ENCODE measurements at regions not wholly inside any gene's neighbourhood (a gene's known extent, or its start where the extent isn't known, plus 50 kb on each side); places are given as distances from the start of the nearest gene placed in this dataset.

- no peak for TF ChIP-seq SUZ12 (IDR thresholded peaks at IDR 0.05; ENCODE audit: extremely low read depth, insufficient read depth, insufficient read length)
- no peak for TF ChIP-seq ZNF274 (IDR thresholded peaks at IDR 0.05; ENCODE audit: low read depth, low read length)
- H3K9ac ChIP-seq (ENCODE audit: insufficient read length, low read depth) = no peak overlapping the region
- no peaks in the 10 kb centered on the region for H3K4me1 ChIP-seq (ENCODE audit: insufficient read depth, insufficient read length)
- H3K36me3 ChIP-seq (ENCODE audit: insufficient read depth, insufficient read length, low read length) = no peaks in the 10 kb centered on the region
- no peaks in the 10 kb centered on the region for H3K9me3 ChIP-seq (ENCODE audit: insufficient read depth, low read length)
- DNase-seq (ENCODE audit: low read depth, low spot score) = no peak
- H3K4me3 ChIP-seq (ENCODE audit: insufficient read length, low read depth) = no peak overlapping the region
- no peaks in the 10 kb centered on the region for H3K27me3 ChIP-seq (ENCODE audit: insufficient read depth, insufficient read length)
Observed at GRCh38 chrX:112979879-112980278, 139.2 kb upstream of the AMOT start.

GRCh38 chrX:112968351-112969133 is 127.9 kb upstream of the AMOT start:
- H3K4me3 ChIP-seq (ENCODE audit: insufficient read length, low read depth) = no peak overlapping the region
- no peak for DNase-seq (ENCODE audit: low read depth, low spot score)

GRCh38 chrX:112967903-112968302 is 127.3 kb upstream of the AMOT start:
- Histone ChIP-seq H3K36me3 (ENCODE audit: insufficient read depth, insufficient read length, low read length) (no peaks in the 10 kb centered on the region), H3K9ac (ENCODE audit: insufficient read length, low read depth) (no peak overlapping the region), H3K4me3 (ENCODE audit: insufficient read length, low read depth) (no peak overlapping the region), H3K4me1 (ENCODE audit: insufficient read depth, insufficient read length) (no peaks in the 10 kb centered on the region), H3K27me3 (ENCODE audit: insufficient read depth, insufficient read length) (no peaks in the 10 kb centered on the region), H3K9me3 (ENCODE audit: insufficient read depth, low read length) (no peaks in the 10 kb centered on the region)
- no peak for TF ChIP-seq SUZ12 (IDR thresholded peaks at IDR 0.05; ENCODE audit: extremely low read depth, insufficient read depth, insufficient read length)
- no peak for TF ChIP-seq YY1 (IDR thresholded peaks at IDR 0.05; ENCODE audit: insufficient read depth, insufficient read length)
- no peak for TF ChIP-seq ZNF274 (IDR thresholded peaks at IDR 0.05; ENCODE audit: low read depth, low read length)
- no peak for DNase-seq (ENCODE audit: low read depth, low spot score)

More at GRCh38 chrX:112968351-112969133, 127.9 kb upstream of the AMOT start:
- H3K36me3 ChIP-seq (ENCODE audit: insufficient read depth, insufficient read length, low read length) = no peaks in the 10 kb centered on the region
- no peak overlapping the region for H3K9ac ChIP-seq (ENCODE audit: insufficient read length, low read depth)
- TF ChIP-seq SUZ12 (IDR thresholded peaks at IDR 0.05; ENCODE audit: extremely low read depth, insufficient read depth, insufficient read length) = no peak
- TF ChIP-seq YY1 (IDR thresholded peaks at IDR 0.05; ENCODE audit: insufficient read depth, insufficient read length) = no peak
- no peak for TF ChIP-seq ZNF274 (IDR thresholded peaks at IDR 0.05; ENCODE audit: low read depth, low read length)
- H3K27me3 ChIP-seq (ENCODE audit: insufficient read depth, insufficient read length) = no peaks in the 10 kb centered on the region
- no peaks in the 10 kb centered on the region for H3K9me3 ChIP-seq (ENCODE audit: insufficient read depth, low read length)
- no peaks in the 10 kb centered on the region for H3K4me1 ChIP-seq (ENCODE audit: insufficient read depth, insufficient read length)

- Histone ChIP-seq H3K9ac (ENCODE audit: insufficient read length, low read depth) (no peak overlapping the region), H3K4me1 (ENCODE audit: insufficient read depth, insufficient read length) (no peaks in the 10 kb centered on the region), H3K27me3 (ENCODE audit: insufficient read depth, insufficient read length) (no peaks in the 10 kb centered on the region), H3K9me3 (ENCODE audit: insufficient read depth, low read length) (no peaks in the 10 kb centered on the region), H3K4me3 (ENCODE audit: insufficient read length, low read depth) (no peak overlapping the region), H3K36me3 (ENCODE audit: insufficient read depth, insufficient read length, low read length) (no peaks in the 10 kb centered on the region)
- DNase-seq (ENCODE audit: low read depth, low spot score) = no peak
- no peak for TF ChIP-seq YY1 (IDR thresholded peaks at IDR 0.05; ENCODE audit: insufficient read depth, insufficient read length)
- TF ChIP-seq SUZ12 (IDR thresholded peaks at IDR 0.05; ENCODE audit: extremely low read depth, insufficient read depth, insufficient read length) = no peak
- TF ChIP-seq ZNF274 (IDR thresholded peaks at IDR 0.05; ENCODE audit: low read depth, low read length) = no peak
Observed at GRCh38 chrX:112967341-112967740, 126.7 kb upstream of the AMOT start.

- no peaks in the 10 kb centered on the region for H3K27me3 ChIP-seq (ENCODE audit: insufficient read depth, insufficient read length)
- TF ChIP-seq YY1 (IDR thresholded peaks at IDR 0.05; ENCODE audit: insufficient read depth, insufficient read length) (no peak), SUZ12 (IDR thresholded peaks at IDR 0.05; ENCODE audit: extremely low read depth, insufficient read depth, insufficient read length) (no peak)
Observed at GRCh38 chrX:112961981-112962380, 121.3 kb upstream of the AMOT start.

GRCh38 chrX:112947981-112948615 is 107.5 kb upstream of the AMOT start:
- TF ChIP-seq ZNF274 (IDR thresholded peaks at IDR 0.05; ENCODE audit: low read depth, low read length) (no peak), SUZ12 (IDR thresholded peaks at IDR 0.05; ENCODE audit: extremely low read depth, insufficient read depth, insufficient read length) (no peak), YY1 (IDR thresholded peaks at IDR 0.05; ENCODE audit: insufficient read depth, insufficient read length) (no peak)
- Histone ChIP-seq H3K9ac (ENCODE audit: insufficient read length, low read depth) (no peak overlapping the region), H3K9me3 (ENCODE audit: insufficient read depth, low read length) (no peaks in the 10 kb centered on the region), H3K36me3 (ENCODE audit: insufficient read depth, insufficient read length, low read length) (no peaks in the 10 kb centered on the region), H3K4me1 (ENCODE audit: insufficient read depth, insufficient read length) (no peaks in the 10 kb centered on the region), H3K4me3 (ENCODE audit: insufficient read length, low read depth) (no peak overlapping the region), H3K27me3 (ENCODE audit: insufficient read depth, insufficient read length) (no peaks in the 10 kb centered on the region)
- DNase-seq (ENCODE audit: low read depth, low spot score) = no peak

More at GRCh38 chrX:112961981-112962380, 121.3 kb upstream of the AMOT start:
- Histone ChIP-seq H3K9me3 (ENCODE audit: insufficient read depth, low read length) (no peaks in the 10 kb centered on the region), H3K4me3 (ENCODE audit: insufficient read length, low read depth) (no peak overlapping the region), H3K9ac (ENCODE audit: insufficient read length, low read depth) (no peak overlapping the region), H3K4me1 (ENCODE audit: insufficient read depth, insufficient read length) (no peaks in the 10 kb centered on the region), H3K36me3 (ENCODE audit: insufficient read depth, insufficient read length, low read length) (no peaks in the 10 kb centered on the region)
- DNase-seq (ENCODE audit: low read depth, low spot score) = no peak

- no peaks in the 10 kb centered on the region for H3K27me3 ChIP-seq (ENCODE audit: insufficient read depth, insufficient read length)
- H3K4me3 ChIP-seq (ENCODE audit: insufficient read length, low read depth) = no peak overlapping the region
Observed at GRCh38 chrX:112946227-112946626, 105.6 kb upstream of the AMOT start.

More at GRCh38 chrX:112946227-112946626, 105.6 kb upstream of the AMOT start:
- Histone ChIP-seq H3K9me3 (ENCODE audit: insufficient read depth, low read length) (no peaks in the 10 kb centered on the region), H3K36me3 (ENCODE audit: insufficient read depth, insufficient read length, low read length) (no peaks in the 10 kb centered on the region), H3K9ac (ENCODE audit: insufficient read length, low read depth) (no peak overlapping the region), H3K4me1 (ENCODE audit: insufficient read depth, insufficient read length) (no peaks in the 10 kb centered on the region)
- no peak for DNase-seq (ENCODE audit: low read depth, low spot score)
- TF ChIP-seq SUZ12 (IDR thresholded peaks at IDR 0.05; ENCODE audit: extremely low read depth, insufficient read depth, insufficient read length) (no peak), YY1 (IDR thresholded peaks at IDR 0.05; ENCODE audit: insufficient read depth, insufficient read length) (no peak), ZNF274 (IDR thresholded peaks at IDR 0.05; ENCODE audit: low read depth, low read length) (no peak)
